ENCODE measurements at regions not wholly inside any gene's neighbourhood (a gene's known extent, or its start where the extent isn't known, plus 50 kb on each side); places are given as distances from the start of the nearest gene placed in this dataset.

DNA sequence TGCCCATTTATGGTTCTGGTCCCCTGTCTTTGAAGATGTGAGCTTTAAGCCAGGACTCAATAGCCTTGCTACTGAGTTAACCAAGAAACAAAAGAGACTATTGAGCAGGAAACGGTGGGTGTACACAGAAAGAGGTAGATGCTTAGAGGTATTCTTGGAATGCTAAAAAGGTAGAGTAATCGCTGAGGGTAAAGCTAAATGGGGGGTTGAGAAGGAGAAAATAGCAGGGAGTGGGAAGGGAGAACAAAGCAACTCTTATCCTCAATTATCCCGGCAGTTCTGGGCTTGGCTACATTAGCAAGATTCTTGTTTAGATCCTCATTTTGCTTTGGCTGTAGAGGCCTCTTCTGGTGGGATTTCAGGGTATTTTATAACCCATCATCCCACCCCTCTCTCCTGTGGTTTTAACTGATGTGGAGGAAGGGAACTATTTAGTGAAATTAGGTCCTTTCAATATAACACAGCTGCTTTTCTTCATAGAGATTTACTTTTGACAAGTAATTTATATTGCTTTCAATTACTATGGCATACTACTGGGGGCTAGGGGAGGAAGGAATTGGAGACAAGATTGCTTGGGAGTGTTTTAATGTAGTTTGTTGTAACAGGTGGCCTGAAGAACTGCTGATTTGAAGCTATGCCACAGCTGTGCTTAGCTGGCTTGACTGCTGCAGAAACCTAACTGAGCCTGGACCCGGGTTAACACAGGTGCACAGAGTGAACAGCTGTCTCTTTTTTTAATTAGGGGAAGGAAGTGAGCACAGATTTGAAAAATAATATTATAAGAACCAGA, 234.3 kb upstream of the CCDC54 start:
- TF ChIP-seq, protein P1, sequence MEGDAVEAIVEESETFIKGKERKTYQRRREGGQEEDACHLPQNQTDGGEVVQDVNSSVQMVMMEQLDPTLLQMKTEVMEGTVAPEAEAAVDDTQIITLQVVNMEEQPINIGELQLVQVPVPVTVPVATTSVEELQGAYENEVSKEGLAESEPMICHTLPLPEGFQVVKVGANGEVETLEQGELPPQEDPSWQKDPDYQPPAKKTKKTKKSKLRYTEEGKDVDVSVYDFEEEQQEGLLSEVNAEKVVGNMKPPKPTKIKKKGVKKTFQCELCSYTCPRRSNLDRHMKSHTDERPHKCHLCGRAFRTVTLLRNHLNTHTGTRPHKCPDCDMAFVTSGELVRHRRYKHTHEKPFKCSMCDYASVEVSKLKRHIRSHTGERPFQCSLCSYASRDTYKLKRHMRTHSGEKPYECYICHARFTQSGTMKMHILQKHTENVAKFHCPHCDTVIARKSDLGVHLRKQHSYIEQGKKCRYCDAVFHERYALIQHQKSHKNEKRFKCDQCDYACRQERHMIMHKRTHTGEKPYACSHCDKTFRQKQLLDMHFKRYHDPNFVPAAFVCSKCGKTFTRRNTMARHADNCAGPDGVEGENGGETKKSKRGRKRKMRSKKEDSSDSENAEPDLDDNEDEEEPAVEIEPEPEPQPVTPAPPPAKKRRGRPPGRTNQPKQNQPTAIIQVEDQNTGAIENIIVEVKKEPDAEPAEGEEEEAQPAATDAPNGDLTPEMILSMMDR (IDR thresholded peaks at IDR 0.05; ENCODE audit: low read length): no peak
- TF ChIP-seq EZH2 (IDR thresholded peaks at IDR 0.05; ENCODE audit: borderline replicate concordance, low read length): no peak

Data from OCI-LY1 (cell line).